Smooth muscle cell (in vitro differentiated cells): ENCODE measurements at regions not wholly inside any gene's neighbourhood (a gene's known extent, or its start where the extent isn't known, plus 50 kb on each side); places are given as distances from the start of the nearest gene placed in this dataset.

Experiments used
- DNase-seq: peaks from one replicate; lab custom pipeline; 2025; ENCODE audit not compliant: unreplicated experiment; lab: John Stamatoyannopoulos, UW
- H2AFZ ChIP-seq: fragments of 200-600 bp; sonication (generic); 2 replicates; pipeline ENCODE4 v1.6.0; 2016; ENCODE audit warnings: antibody characterized with exemption, low read depth, mild to moderate bottlenecking
- H3F3A ChIP-seq: fragments of 200-600 bp; sonication (generic); 2 replicates; pipeline ENCODE4 v1.6.0; 2017; ENCODE audit warnings: antibody characterized with exemption, low read depth
- H3K27ac ChIP-seq: fragments of 200-600 bp; sonication (generic); 2 replicates; pipeline ENCODE4 v1.5.1; 2016; ENCODE audit warnings: low read depth, mild to moderate bottlenecking
- H3K27me3 ChIP-seq: fragments of 200-600 bp; sonication (generic); 2 replicates; pipeline ENCODE4 v1.6.1; 2016; ENCODE audit warnings: low read depth, mild to moderate bottlenecking
- H3K36me3 ChIP-seq: fragments of 200-600 bp; sonication (generic); 2 replicates; pipeline ENCODE4 v1.5.1; 2016; ENCODE audit warnings: low read depth
- H3K4me1 ChIP-seq: fragments of 200-600 bp; sonication (generic); 2 replicates; pipeline ENCODE4 v1.5.1; 2016; ENCODE audit warnings: low read depth
- H3K4me2 ChIP-seq: fragments of 200-600 bp; sonication (generic); 2 replicates; pipeline ENCODE4 v1.6.0; 2016; ENCODE audit warnings: mild to moderate bottlenecking
- H3K4me3 ChIP-seq: fragments of 200-600 bp; sonication (generic); 2 replicates; pipeline ENCODE4 v1.5.1; 2016; ENCODE audit warnings: mild to moderate bottlenecking
- H3K79me2 ChIP-seq: fragments of 200-600 bp; sonication (generic); 2 replicates; pipeline ENCODE4 v1.6.0; 2016; ENCODE audit warnings: low read depth, mild to moderate bottlenecking
- H3K9ac ChIP-seq: fragments of 200-600 bp; sonication (generic); 2 replicates; pipeline ENCODE4 v1.6.0; 2016; ENCODE audit warnings: low read depth
- H3K9me3 ChIP-seq: fragments of 200-600 bp; sonication (generic); replicated peaks from 2 replicates; pipeline ENCODE4 v1.5.1; 2016; ENCODE audit warnings: low read depth
- H4K20me1 ChIP-seq: fragments of 200-600 bp; sonication (generic); 2 replicates; pipeline ENCODE4 v1.6.0; 2016; ENCODE audit warnings: low read depth
- CTCF ChIP-seq: fragments of 200-600 bp; sonication (generic); IDR thresholded peaks from 2 replicates; pipeline ENCODE4 v1.5.1; 2017; ENCODE audit warnings: borderline replicate concordance, mild to moderate bottlenecking, antibody characterized with exemption; ENCODE audit not compliant: insufficient read depth, poor library complexity, severe bottlenecking
- WGBS: methylation state at CpG from one replicate; pipeline ENCODE4 v1.1.7; 2016; ENCODE audit warnings: low lambda C conversion rate; 5-methylcytosine and 5-hydroxymethylcytosine counted together

DNA sequence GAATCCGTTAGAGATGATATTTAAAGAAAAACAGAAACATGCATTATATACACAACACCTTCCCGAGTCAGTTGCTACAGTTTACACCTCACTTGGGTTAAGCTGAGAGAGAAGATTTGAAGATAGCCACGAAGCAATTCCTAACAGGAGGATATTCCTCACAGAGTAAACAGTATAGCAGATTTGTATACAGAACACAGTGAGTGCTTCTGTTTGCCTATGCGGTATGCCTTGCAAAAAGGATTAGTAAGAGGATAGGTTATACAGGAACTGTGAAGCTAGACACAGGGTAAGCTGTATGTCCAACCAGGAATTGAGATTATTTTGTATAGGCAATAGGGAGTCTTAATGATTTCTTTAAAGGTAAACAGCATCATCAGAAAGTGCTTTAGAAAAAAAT lies 471.8 kb downstream of the LIG4 start:
- H3K4me1 ChIP-seq: peaks cover 9% of the 10 kb centered on the region
- H3K27ac ChIP-seq: peak overlapping the region; percentile 53
- no peak overlapping the region for H3K9ac ChIP-seq
- no peak for TF ChIP-seq CTCF
- no peak overlapping the region for H2AFZ ChIP-seq
- no peaks in the 10 kb centered on the region for H4K20me1 ChIP-seq
- H3K79me2 ChIP-seq: no peaks in the 10 kb centered on the region
- no peaks in the 10 kb centered on the region for H3K27me3 ChIP-seq
- WGBS: 44% methylated on average over 4 of the region's 4 CpGs
- no peak overlapping the region for H3K4me3 ChIP-seq
- no peaks in the 10 kb centered on the region for H3K36me3 ChIP-seq
- no peaks in the 10 kb centered on the region for H3K9me3 ChIP-seq
- peak overlapping the region; percentile 62 for H3K4me2 ChIP-seq
- no peak for DNase-seq
- H3F3A ChIP-seq: no peaks in the 10 kb centered on the region

- H3K4me1 ChIP-seq: peaks cover 9% of the 10 kb centered on the region
- DNase-seq: no peak
- no peaks in the 10 kb centered on the region for H3K79me2 ChIP-seq
- no peaks in the 10 kb centered on the region for H3F3A ChIP-seq
- no peak overlapping the region for H3K9ac ChIP-seq
- no peaks in the 10 kb centered on the region for H3K36me3 ChIP-seq
- no peak for TF ChIP-seq CTCF
- H3K27ac ChIP-seq: peak overlapping the region; percentile 53
- H3K27me3 ChIP-seq: no peaks in the 10 kb centered on the region
- H3K4me3 ChIP-seq: no peak overlapping the region
- H4K20me1 ChIP-seq: no peaks in the 10 kb centered on the region
- 39% methylated on average over 3 of the region's 3 CpGs for WGBS
- no peak overlapping the region for H2AFZ ChIP-seq
- peak overlapping the region; percentile 62 for H3K4me2 ChIP-seq
- H3K9me3 ChIP-seq: no peaks in the 10 kb centered on the region
Measured at GRCh38 chr13:107743100-107743499, 472.2 kb downstream of the LIG4 start.

DNA sequence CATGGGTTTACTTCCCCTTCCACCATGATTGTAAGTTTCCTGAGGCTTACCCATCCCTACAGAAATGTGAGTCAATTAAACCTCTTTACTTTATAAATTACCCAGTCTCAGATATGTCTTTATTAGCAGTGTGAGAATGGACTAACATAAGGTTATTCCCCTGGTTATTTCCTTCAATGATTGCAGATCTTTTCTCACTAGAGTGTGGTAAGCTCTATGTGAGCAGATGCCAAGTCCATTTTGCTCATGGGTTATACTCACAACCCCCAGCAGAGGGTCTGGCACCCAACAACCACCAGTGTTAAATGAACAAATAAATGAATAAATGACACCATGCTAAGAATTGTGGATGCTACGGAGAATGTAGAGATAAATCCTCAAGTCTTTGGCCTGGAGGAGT lies 472.8 kb downstream of the LIG4 start:
- 83% methylated on average over 1 of the region's 1 CpG for WGBS
- no peaks in the 10 kb centered on the region for H3F3A ChIP-seq
- H3K27ac ChIP-seq: no peak overlapping the region
- no peak overlapping the region for H2AFZ ChIP-seq
- no peaks in the 10 kb centered on the region for H3K36me3 ChIP-seq
- H3K27me3 ChIP-seq: no peaks in the 10 kb centered on the region
- H4K20me1 ChIP-seq: no peaks in the 10 kb centered on the region
- no peak overlapping the region for H3K9ac ChIP-seq
- H3K4me1 ChIP-seq: peaks cover 9% of the 10 kb centered on the region
- no peak overlapping the region for H3K4me3 ChIP-seq
- no peaks in the 10 kb centered on the region for H3K79me2 ChIP-seq
- no peak for DNase-seq
- H3K9me3 ChIP-seq: no peaks in the 10 kb centered on the region
- peak overlapping the region; percentile 62 for H3K4me2 ChIP-seq
- no peak for TF ChIP-seq CTCF

DNA sequence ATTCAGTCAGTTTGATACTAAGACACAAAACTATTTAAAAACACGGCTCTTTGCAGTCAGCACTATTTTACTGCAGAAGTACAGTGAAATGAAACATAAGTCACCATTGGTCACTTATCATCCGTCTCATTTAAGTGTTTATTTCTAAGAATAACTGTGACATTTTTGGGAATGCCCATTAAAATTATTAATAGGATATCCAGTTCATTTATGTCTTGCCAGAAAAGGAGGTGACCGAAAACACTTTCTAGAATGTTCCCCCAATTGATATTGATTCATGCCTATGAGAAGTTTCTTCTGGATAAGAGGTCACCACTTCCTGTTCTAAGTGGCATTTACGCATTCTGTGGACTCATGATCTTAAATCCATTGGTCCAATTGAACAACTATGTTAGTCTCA lies 477.3 kb downstream of the LIG4 start:
- 93% methylated on average over 4 of the region's 4 CpGs for whole genome bisulfite sequencing
- TF ChIP-seq CTCF: no peak
- H3K9me3 ChIP-seq: no peaks in the 10 kb centered on the region
- no peak overlapping the region for H2AFZ ChIP-seq
- H3K79me2 ChIP-seq: no peaks in the 10 kb centered on the region
- no peak for DNase-seq
- no peak overlapping the region for H3K27ac ChIP-seq
- no peak overlapping the region for H3K4me2 ChIP-seq
- H3K9ac ChIP-seq: no peak overlapping the region
- no peaks in the 10 kb centered on the region for H3K36me3 ChIP-seq
- H3F3A ChIP-seq: no peaks in the 10 kb centered on the region
- H3K27me3 ChIP-seq: no peaks in the 10 kb centered on the region
- no peak overlapping the region for H3K4me3 ChIP-seq
- peaks cover under 1% of the 10 kb centered on the region for H3K4me1 ChIP-seq
- no peaks in the 10 kb centered on the region for H4K20me1 ChIP-seq
